ENCODE measurements at regions not wholly inside any gene's neighbourhood (a gene's known extent, or its start where the extent isn't known, plus 50 kb on each side); places are given as distances from the start of the nearest gene placed in this dataset.
A peak's percentile ranks its signal among the peaks of the same experiment; 100 is the strongest.

- peak; percentile 35 for DNase-seq (ENCODE audit: low spot score)
Measured at GRCh38 chr14:65281991-65282895, 130.3 kb upstream of the FUT8 start.

GRCh38 chr14:65282896-65283253 is 129.7 kb upstream of the FUT8 start:
- no peak for DNase-seq (ENCODE audit: low spot score)

DNA sequence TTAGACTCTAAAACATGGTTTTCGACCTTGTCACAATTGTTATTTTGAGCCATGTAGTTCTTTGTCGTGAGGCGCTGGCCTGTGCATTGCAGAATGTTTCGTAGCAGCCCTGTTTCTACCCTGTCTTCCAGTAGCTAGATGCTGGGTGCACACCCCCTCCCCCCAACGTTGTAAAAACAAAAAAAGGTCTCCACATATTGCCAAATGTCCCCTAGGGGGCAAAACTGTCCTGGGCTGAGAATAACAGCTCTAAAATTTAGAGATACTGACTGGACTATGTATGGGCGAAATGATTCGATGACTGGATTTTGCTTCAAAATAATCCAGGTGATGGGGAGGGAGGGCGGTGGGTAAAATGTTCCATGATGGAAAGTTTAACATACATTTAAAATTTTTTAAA is 126.1 kb upstream of the FUT8 start:
- DNase-seq (ENCODE audit: low spot score): peak; percentile 57

DNA sequence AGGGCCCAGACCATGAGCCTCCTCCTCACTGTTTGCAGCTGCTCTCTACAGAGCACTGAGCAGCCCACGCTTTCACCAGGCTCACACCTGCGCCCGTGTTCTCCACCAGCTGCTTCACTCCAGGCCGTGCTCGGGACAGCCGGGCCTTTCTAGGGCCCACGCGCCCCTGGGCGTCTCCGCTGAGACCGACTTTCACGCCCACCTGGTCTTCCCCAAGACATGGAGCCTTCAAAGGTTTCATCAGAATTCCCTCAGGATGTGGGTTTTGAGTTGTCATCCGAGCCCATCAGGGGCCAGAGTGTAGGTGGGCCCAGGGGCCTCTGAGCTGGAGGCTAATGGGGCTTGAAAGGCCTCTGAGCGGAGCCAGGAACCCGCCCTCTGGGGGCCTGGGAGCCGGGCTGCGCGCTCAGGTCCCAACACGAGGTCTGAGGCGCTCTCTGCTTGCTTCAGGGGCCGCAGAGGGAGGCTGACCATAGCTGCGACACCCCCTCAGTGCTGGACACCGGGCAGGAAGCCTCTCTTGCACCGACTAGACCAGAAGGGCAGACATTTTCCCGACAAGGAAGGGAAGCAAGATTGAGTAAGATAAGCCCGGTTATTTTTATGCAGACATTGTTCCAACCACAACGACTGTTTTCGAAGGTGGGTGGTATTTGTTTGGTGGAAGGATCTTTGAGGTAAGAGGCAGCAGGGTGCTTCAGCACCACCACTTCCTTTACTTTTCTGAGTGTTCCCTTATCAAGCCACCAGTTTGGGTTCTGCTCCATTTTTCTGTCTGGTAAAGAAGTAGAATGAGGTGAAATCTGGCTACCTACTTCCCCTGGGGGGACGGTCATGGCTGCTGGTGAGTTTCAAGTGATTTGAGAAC is 125.0 kb upstream of the FUT8 start:
- DNase-seq (ENCODE audit: low spot score): peak; percentile 84

DNA sequence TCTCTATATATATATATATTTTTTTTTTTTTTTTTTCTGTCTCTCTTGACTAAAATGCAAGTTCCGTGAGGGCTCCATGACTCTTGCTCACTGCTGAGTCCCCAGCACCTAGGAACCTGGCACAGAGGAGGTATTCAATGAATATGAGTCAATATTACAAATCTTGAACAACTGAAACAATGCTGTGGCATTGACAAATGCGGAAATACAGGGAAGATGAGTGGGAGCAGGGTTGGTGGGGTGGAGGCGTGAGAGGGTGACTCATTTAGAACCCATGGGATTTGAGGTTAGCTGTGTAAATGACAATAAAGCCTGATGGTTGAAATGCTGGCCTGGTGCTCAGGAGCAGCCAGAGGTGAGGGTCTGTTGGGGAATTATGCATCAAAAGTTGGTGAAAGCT is 121.7 kb upstream of the FUT8 start:
- peak; percentile 95 for DNase-seq (ENCODE audit: low spot score)

DNA sequence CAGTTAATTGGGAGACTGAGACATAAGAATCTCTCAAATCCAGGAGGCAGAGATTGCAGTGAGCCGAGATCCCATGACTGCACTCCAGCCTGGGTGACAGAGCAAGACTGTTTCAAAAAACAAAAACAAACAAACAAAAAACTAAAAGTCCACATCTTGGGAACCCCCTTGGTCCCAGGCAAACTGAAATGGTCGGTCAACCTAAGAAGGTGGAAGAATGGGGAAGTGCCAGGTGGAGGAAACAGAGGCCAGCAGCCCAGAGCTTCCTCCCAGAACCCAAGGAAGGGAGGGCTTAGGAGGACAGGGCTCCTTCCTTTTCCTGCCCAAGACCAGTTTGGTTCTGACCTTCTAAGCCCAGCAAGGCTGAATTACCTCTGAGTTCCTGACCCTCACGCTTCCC is 121.0 kb upstream of the FUT8 start:
- DNase-seq (ENCODE audit: low spot score): no peak

GRCh38 chr14:65294816-65295215 is 117.7 kb upstream of the FUT8 start:
- no peak for DNase-seq (ENCODE audit: low spot score)

GRCh38 chr14:65296402-65296801 is 116.1 kb upstream of the FUT8 start:
- DNase-seq (ENCODE audit: low spot score): no peak

DNA sequence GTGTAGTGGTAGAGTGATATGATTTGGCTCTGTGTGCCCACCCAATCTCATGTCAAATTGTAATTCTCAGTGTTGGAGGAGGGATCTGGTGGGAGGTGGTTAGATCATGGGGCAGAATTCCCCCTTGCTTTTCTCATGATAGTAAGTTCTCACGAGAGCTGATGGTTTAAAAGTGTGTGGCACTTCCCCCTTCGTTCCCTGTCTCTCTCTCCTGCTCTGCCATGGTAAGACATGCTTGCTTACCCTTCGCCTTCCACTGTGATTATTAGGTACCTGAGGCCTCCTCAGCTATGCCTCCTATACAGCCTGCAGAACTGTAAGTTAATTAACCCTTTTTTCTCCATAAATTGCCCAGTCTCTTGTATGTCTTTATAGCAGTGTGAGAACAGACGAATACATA is 115.7 kb upstream of the FUT8 start:
- DNase-seq (ENCODE audit: low spot score): no peak

GRCh38 chr14:65297744-65298143 is 114.8 kb upstream of the FUT8 start:
- DNase-seq (ENCODE audit: low spot score): peak; percentile 45

- DNase-seq (ENCODE audit: low spot score): no peak
Measured at GRCh38 chr14:65299826-65300225, 112.7 kb upstream of the FUT8 start.

- peak; percentile 96 for DNase-seq (ENCODE audit: low spot score)
Measured at GRCh38 chr14:65301862-65302539, 110.5 kb upstream of the FUT8 start.

DNA sequence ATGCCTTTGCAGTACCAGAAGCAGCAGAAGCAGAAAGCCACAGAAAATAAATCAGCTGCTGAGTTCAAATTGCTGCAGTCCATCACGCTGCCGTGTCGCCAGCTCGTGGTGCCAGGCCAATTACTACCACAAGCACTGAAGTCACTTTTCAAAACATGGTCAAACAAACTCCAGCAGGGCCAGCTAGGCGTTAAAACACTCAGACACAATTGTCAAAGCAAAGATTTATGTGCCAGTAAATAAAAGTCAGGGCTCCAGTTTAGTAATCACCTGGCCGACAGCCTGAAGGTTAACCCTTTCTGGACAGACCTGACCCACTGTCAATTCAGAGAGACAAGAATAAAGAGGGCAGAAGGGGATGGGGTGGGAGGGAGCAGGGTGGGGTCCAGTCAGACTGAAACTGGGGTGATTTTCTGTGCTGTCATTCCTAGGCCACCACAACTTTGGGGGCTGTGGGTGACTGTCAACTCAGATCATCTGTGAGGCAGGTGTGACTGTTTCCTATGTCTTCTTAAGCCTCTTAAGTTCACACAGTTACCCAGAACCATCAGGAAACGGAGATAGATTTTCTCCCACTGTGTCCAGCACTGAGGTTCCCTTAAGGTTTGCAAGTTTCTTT is 109.8 kb upstream of the FUT8 start:
- peak; percentile 63 for DNase-seq (ENCODE audit: low spot score)

GRCh38 chr14:65303190-65303898 is 109.2 kb upstream of the FUT8 start:
- peak; percentile 60 for DNase-seq (ENCODE audit: low spot score)

DNA sequence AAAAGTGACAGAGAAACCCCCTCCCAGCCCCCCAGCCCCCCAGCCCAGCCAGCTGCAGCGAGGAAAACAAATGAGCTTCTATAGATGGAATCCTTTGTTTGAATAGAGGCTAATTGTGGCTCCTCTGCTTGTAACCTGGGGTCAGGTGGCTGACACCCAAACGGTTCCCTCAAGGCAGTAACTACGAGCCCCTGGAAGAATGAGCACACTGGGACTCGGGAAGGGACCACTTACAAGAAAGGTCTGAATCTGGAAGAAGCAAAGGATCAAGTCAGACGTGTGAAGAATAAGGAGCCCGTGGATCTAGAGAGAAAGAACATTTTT is 108.7 kb upstream of the FUT8 start:
- DNase-seq (ENCODE audit: low spot score): no peak

GRCh38 chr14:65304239-65304638 is 108.3 kb upstream of the FUT8 start:
- DNase-seq (ENCODE audit: low spot score): no peak

GRCh38 chr14:65304963-65305362 is 107.6 kb upstream of the FUT8 start:
- no peak for DNase-seq (ENCODE audit: low spot score)

DNA sequence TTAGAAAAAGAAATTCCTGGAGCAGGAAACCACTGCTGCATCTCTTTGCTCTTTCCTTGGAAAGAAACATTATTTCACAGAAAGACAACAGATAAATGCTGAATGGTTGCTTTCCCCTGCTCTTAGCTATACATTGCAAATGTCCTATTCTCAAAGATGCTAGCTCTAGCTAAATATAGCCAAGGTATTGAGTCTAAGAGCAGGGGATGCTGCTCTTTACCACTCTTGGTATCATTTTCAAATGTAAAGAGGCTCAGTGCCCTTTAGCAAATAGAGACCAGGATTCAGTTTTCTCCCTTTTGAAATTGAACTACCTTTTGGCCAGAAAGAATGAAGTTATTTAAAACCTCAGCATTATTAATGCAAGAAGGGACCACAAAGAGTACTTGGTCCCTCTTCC is 104.0 kb upstream of the FUT8 start:
- DNase-seq (ENCODE audit: low spot score): no peak

GRCh38 chr14:65310568-65310967 is 102.0 kb upstream of the FUT8 start:
- DNase-seq (ENCODE audit: low spot score): no peak

DNA sequence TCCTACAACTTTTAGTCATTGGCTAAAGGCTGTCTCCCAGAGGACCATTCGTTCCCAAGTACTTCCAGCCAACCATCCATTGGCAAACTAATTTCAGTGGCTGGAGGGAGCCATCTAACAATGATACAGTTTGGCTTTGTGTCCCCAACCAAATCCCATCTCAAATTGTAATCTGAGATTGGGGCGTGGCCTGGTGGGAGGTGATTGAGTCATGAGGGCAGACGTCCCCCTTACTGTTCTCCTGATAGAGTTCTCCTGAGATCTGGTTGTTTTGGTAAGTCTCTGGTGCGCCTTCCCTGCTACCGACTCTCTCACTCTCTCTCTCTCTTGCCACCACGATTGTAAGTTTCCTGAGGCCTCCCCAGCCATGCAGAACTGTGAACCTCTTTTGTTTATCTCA is 99.7 kb upstream of the FUT8 start:
- no peak for DNase-seq (ENCODE audit: low spot score)

DNA sequence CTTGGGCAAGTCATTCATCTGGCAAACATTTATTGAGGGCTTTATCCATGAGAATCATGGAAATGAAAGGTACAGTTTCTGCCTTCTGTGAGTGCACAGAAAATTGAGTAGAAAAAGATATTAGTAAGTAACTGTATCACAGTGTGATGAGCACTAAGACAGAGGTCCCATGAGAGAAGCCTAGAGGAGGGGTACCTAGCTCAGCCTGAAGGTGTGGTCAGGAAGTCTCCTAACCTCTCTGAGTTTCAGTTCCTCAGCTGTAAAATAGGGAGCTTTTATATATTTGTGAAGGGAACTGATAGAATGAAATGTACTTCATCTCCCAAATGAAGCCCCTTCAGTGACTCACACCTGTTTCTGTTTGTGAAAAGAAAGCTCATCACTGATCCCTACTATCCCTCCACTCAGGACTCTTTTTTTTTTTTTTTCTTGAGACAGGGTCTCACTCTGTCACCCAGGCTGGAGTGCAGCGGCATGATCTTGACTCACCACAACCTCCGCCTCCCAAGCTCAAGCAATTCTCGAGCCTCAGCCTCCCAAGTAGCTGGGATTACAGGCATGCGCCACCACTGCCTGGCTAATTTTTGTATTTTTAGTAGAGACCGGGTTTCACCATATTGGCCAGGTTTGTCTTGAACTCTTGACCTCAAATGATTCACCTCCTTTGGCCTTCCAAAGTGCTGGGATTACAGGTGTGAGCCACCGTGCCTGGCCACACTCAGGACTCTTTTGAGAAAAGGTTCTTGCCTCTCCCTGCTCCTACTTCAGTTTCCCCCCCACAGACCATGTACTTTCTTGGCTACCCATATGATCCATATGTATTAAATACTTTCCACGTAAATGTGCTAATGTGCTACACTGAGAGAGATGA is 93.7 kb upstream of the FUT8 start:
- DNase-seq (ENCODE audit: low spot score): no peak
